AG04450 (cell line): ENCODE measurements at regions not wholly inside any gene's neighbourhood (a gene's known extent, or its start where the extent isn't known, plus 50 kb on each side); places are given as distances from the start of the nearest gene placed in this dataset.

Experiments used
- CTCF ChIA-PET: fragments of 300-600, 350-600 bp; formaldehyde crosslinking; extraction: SDS; loops from one replicate; lab custom pipeline; 2022; ENCODE audit warnings: antibody characterized with exemption, inconsistent platforms; lab: Charles Lee
- POLR2A ChIA-PET: fragments of 350-600 bp; formaldehyde crosslinking; extraction: SDS; loops from one replicate; lab custom pipeline; 2021; ENCODE audit warnings: antibody characterized with exemption, inconsistent platforms; lab: Yijun Ruan, JAX
- DNase-seq: peaks from one replicate; pipeline ENCODE4 v3.0.0-alpha.2; 2011; ENCODE audit warnings: low read depth, low spot score
- H3K27ac ChIP-seq: one replicate; pipeline ENCODE4 v1.5.1; 2012; ENCODE audit warnings: low read depth, low read length, control low read depth
- H3K27me3 ChIP-seq: one replicate; pipeline ENCODE4 v1.6.0; 2012; ENCODE audit warnings: low read length; ENCODE audit not compliant: control insufficient read depth, insufficient read depth
- H3K4me3 ChIP-seq: 2 replicates; pipeline ENCODE4 v1.5.1; 2011; ENCODE audit warnings: mild to moderate bottlenecking, low read depth, low read length, control low read depth
- H3K9me3 ChIP-seq: 2 replicates; pipeline ENCODE4 v1.5.1; 2012; ENCODE audit warnings: low read length; ENCODE audit not compliant: control insufficient read depth, insufficient read depth
- CTCF ChIP-seq: IDR thresholded peaks from 2 replicates; pipeline ENCODE4 v1.5.1; 2011; ENCODE audit warnings: low read depth, low read length, control low read depth, inconsistent platforms

DNA sequence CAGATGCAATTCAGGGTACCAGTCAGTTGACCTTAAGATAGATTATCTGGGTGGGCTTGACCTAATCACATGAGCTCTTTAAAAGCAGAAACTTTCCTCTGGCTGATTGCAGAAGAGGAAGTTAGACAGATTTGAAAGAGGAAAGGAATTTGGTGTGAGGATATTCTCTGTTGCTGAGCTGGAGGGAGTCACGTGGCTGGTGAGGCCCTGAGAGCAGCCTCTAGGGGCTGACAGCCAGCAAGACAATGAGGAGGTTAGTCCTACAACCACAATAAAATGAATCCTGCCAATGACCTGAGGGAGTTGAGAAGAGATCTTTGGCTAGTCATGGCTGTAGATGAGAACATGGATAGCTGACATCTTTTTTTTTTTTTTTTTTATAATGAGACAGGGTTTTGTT, 87.0 kb upstream of the B3GAT2 start:
- Histone ChIP-seq H3K9me3 (no peaks in the 10 kb centered on the region), H3K27me3 (no peaks in the 10 kb centered on the region), H3K4me3 (no peak overlapping the region), H3K27ac (no peak overlapping the region)
- ChIA-PET CTCF (interaction anchor here (0.7 kb wide), 1 partner anchor 10 kb away, joined by 7 read pairs; no protein-coding TSS in a partner anchor), POLR2A (no interaction called here)
- TF ChIP-seq CTCF: no peak
- DNase-seq: no peak

- Histone ChIP-seq H3K27me3 (no peaks in the 10 kb centered on the region), H3K27ac (no peak overlapping the region), H3K4me3 (no peak overlapping the region), H3K9me3 (no peaks in the 10 kb centered on the region)
- POLR2A ChIA-PET: no interaction called here
- no peak for TF ChIP-seq CTCF
- CTCF ChIA-PET: interaction anchor here (0.7 kb wide), 1 partner anchor 9 kb away, joined by 7 read pairs; no protein-coding TSS in a partner anchor
- DNase-seq: no peak
Observed at GRCh38 chr6:71044753-71045152, 87.9 kb upstream of the B3GAT2 start.

- no peaks in the 10 kb centered on the region for H3K9me3 ChIP-seq
- H3K4me3 ChIP-seq: no peak overlapping the region
- TF ChIP-seq CTCF: no peak
- no peak overlapping the region for H3K27ac ChIP-seq
- CTCF ChIA-PET: no interaction called here
- POLR2A ChIA-PET: no interaction called here
- DNase-seq: no peak
- no peaks in the 10 kb centered on the region for H3K27me3 ChIP-seq
Observed at GRCh38 chr6:71045296-71045695, 88.4 kb upstream of the B3GAT2 start.

GRCh38 chr6:71047417-71047816, 90.6 kb upstream of the B3GAT2 start:
- ChIA-PET POLR2A (interaction anchor here (0.6 kb wide), 1 partner anchor 843 kb away, joined by 4 read pairs; no protein-coding TSS in a partner anchor), CTCF (no interaction called here)
- DNase-seq: no peak
- Histone ChIP-seq H3K27ac (no peak overlapping the region), H3K27me3 (no peaks in the 10 kb centered on the region), H3K9me3 (no peaks in the 10 kb centered on the region), H3K4me3 (no peak overlapping the region)
- no peak for TF ChIP-seq CTCF

DNA sequence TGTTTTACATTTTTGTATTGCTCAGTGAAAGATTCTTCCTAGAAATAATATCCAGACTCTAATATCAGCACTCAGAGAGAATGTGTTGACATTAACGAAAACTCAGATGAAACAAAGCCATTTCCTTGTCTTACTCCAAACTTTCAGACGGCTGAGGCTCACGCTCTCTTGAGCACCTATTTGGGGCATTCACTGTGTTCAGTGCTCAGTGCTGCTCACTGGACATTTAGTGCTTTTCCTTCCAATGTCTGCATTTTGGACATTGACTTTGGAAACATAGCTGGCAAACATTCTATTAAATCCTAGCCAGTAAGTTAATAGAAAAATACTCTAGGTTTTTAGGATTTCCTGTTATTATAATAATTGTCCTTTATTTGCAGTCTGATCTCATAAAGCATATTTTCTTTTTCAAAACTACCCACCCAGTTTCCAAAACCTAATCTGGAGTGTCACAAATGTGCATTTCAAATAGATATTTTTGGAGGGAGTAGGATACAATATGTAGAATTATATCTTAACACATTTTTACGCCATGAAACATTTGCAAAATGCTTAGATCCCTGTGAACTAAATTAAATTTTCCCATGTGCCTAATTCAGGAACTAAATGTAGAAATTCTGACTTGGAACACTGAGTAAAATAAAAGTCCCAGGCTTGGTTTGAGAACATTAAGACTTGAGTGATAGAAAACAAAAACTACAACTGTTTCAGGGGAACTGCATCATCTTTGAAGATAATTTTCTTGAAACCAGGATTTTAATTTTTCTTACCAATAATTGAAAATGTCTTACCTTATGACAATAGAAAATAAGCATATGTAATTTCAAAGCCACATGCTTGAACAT, 91.7 kb upstream of the B3GAT2 start:
- no peak for DNase-seq
- no peaks in the 10 kb centered on the region for H3K9me3 ChIP-seq
- no peak overlapping the region for H3K4me3 ChIP-seq
- TF ChIP-seq CTCF: no peak
- H3K27ac ChIP-seq: no peak overlapping the region
- H3K27me3 ChIP-seq: no peaks in the 10 kb centered on the region
- CTCF ChIA-PET: no interaction called here
- POLR2A ChIA-PET: no interaction called here
